K562 (cell line): ENCODE measurements at regions not wholly inside any gene's neighbourhood (a gene's known extent, or its start where the extent isn't known, plus 50 kb on each side); places are given as distances from the start of the nearest gene placed in this dataset.

Experiments
- BRCA1 ChIP-seq, 2 experiments: fragments of 450-650 bp in 1 of 2; sonication (generic) in 1 of 2; formaldehyde crosslinking in 1 of 2; IDR thresholded peaks; 2 replicates each; pipeline versions ENCODE4 v1.5.0 to v1.6.1; 2017 to 2020; ENCODE audit warnings: mild to moderate bottlenecking in 1 of 2, missing genetic modification reagents in 1 of 2
- E2F6 ChIP-seq, 2 experiments: IDR thresholded peaks; 2 replicates each; pipeline ENCODE4 v1.6.1; 2011; ENCODE audit warnings: borderline replicate concordance in 1 of 2, control low read depth in 1 of 2, low read depth in 1 of 2, low read length in 1 of 2, mild to moderate bottlenecking in 1 of 2, mixed read lengths in 1 of 2, moderate library complexity in 1 of 2; ENCODE audit not compliant: insufficient read depth in 1 of 2, insufficient read length in 1 of 2, poor library complexity in 1 of 2, severe bottlenecking in 1 of 2; ENCODE audit errors: extremely low read depth in 1 of 2
- GABPA ChIP-seq: fragments of 200-800 bp; sonication (Bioruptor generic); conservative IDR thresholded peaks from 2 replicates; pipeline ENCODE4 v1.6.1; 2016; ENCODE audit warnings: low read depth, missing genetic modification characterization, missing compliant biosample characterization
- GABPB1 ChIP-seq: sonication (generic); formaldehyde crosslinking; IDR thresholded peaks from 2 replicates; pipeline ENCODE4 v1.8.0; 2022; ENCODE audit warnings: mild to moderate bottlenecking, missing genetic modification reagents
- GATA2 ChIP-seq: sonication (generic); formaldehyde crosslinking; IDR thresholded peaks from 2 replicates; pipeline ENCODE4 v1.4.0; 2020; ENCODE audit warnings: mild to moderate bottlenecking, missing genetic modification reagents
- HMG20A ChIP-seq: fragments of 450-650 bp; formaldehyde crosslinking; conservative IDR thresholded peaks from 2 replicates; pipeline ENCODE4 v1.4.0; 2020; ENCODE audit warnings: mild to moderate bottlenecking, mixed read lengths
- ILF3 ChIP-seq: fragments of 450-650 bp; IDR thresholded peaks from 2 replicates; pipeline ENCODE4 v1.6.1; 2018; ENCODE audit warnings: antibody characterized with exemption, mild to moderate bottlenecking, moderate library complexity, borderline replicate concordance
- KDM2B ChIP-seq: fragments of 250-450 bp; sonication (Bioruptor Pico); IDR thresholded peaks from 2 replicates; pipeline ENCODE4 v1.8.0; 2021; ENCODE audit warnings: mild to moderate bottlenecking, moderate library complexity
- KLF16 ChIP-seq: IDR thresholded peaks from 2 replicates; pipeline ENCODE4 v1.6.1; 2016; ENCODE audit warnings: antibody characterized with exemption
- NR1H2 ChIP-seq: sonication (generic); formaldehyde crosslinking; IDR thresholded peaks from 2 replicates; pipeline ENCODE4 v1.4.0; 2020; ENCODE audit warnings: mild to moderate bottlenecking, missing genetic modification reagents
- SETDB1 ChIP-seq: IDR thresholded peaks from one replicate; pipeline ENCODE4 v1.6.1; 2012; ENCODE audit warnings: low read length, control low read depth, inconsistent platforms
- SIN3B ChIP-seq: fragments of 450-650 bp; IDR thresholded peaks from 2 replicates; pipeline ENCODE4 v1.6.1; 2017; ENCODE audit warnings: low read depth, mild to moderate bottlenecking, moderate library complexity
- SRSF7 ChIP-seq: fragments of 200-400 bp; formaldehyde crosslinking; optimal IDR thresholded peaks from 2 replicates; pipeline ENCODE3; 2017; ENCODE audit warnings: mild to moderate bottlenecking, low read depth, low read length
- XRCC4 ChIP-seq: IDR thresholded peaks from one replicate; pipeline ENCODE4 v1.6.1; 2011; ENCODE audit not compliant: insufficient read depth, insufficient read length; ENCODE audit errors: extremely low read depth
- ZFP91 ChIP-seq: sonication (generic); formaldehyde crosslinking; IDR thresholded peaks from 2 replicates; pipeline ENCODE4 v1.8.0; 2022; ENCODE audit warnings: mild to moderate bottlenecking, missing genetic modification reagents
- ZNF263 ChIP-seq: sonication (generic); formaldehyde crosslinking; IDR thresholded peaks from 2 replicates; pipeline ENCODE4 v1.8.0; 2022; ENCODE audit warnings: mild to moderate bottlenecking, missing genetic modification reagents, borderline replicate concordance
- TF ChIP-seq, protein P1 (sequence below): fragments of 450-650 bp; formaldehyde crosslinking; IDR thresholded peaks from 2 replicates; pipeline ENCODE4 v1.4.0; 2020; ENCODE audit warnings: mild to moderate bottlenecking
- TF ChIP-seq, protein P2 (sequence below), 2 experiments: fragments of 200-800 bp in 1 of 2; sonication (Bioruptor generic) in 1 of 2; sonication (generic) in 1 of 2; formaldehyde crosslinking in 1 of 2; IDR thresholded peaks in 1 of 2; conservative IDR thresholded peaks in 1 of 2; 2 replicates each; pipeline versions ENCODE4 v1.5.0 to v1.6.1; 2016 to 2020; ENCODE audit warnings: missing compliant biosample characterization in 1 of 2, missing genetic modification characterization in 1 of 2, missing genetic modification reagents in 1 of 2

DNA sequence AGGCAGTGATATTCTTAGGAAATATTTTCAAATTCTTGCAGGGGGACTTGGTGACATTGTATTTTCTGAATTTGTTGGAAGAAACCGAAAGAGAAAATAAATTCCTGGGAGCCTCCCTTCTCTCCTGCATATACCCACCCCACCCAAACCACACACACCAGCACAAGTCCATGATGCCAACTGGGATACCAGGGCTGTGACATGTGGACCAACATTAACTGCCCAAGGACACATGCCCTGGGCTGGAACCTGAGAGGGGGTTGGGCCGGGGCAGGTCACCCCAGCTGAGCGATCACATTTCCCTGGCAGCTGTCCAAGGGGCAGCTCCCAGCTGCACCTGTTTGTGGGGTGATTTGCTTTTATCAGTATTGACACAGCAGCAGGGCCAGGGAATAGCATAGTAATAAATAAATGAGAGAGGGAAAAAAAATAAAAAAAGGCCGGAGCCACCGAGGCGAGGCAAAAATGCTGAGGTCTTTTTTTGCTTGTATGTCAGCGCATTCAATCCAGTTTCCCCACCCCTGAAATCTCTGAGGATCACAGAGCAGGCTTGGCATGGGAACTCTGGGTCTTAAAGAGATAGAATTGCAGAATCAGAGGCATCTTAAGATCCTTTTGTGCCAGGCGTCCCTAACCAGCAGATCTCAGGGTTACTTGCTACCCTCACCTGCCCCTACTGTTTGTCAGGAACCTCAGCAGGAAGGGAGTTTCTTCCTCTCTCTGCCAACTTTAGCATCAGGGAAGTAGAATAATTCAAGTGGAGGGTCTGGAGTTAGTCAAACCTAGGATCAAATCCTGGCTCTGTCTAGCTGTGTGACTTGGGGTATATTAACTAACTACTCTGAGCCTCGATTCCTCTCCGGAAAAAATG, 66.5 kb upstream of the PIM1 start (continued):
- TF ChIP-seq XRCC4 (no peak), KDM2B (CRISPR knock-in tag) (no peak), ZNF263 (CRISPR knock-in tag) (no peak), ZFP91 (CRISPR knock-in tag) (no peak), E2F6 (IDR thresholded peaks at IDR 0.05; ENCODE audit: borderline replicate concordance in 1 of 2, extremely low read depth in 1 of 2, insufficient read depth in 1 of 2, insufficient read length in 1 of 2, low read depth in 1 of 2, low read length in 1 of 2, poor library complexity in 1 of 2, severe bottlenecking in 1 of 2) (peak in 1 of 2 experiments; percentile 39), GABPA (tag) (no peak; the same call in 1 of the 2 replicates), NR1H2 (CRISPR knock-in tag) (no peak), GATA2 (CRISPR knock-in tag) (peak; percentile 90), BRCA1 (IDR thresholded peaks at IDR 0.05) (no peak), BRCA1 (CRISPR knock-in tag; IDR thresholded peaks at IDR 0.05) (no peak), SETDB1 (no peak), KLF16 (peak; percentile 99), ILF3 (no peak), GABPB1 (peak; percentile 55; the same call in 1 of the 2 replicates), HMG20A (CRISPR knock-in tag) (peak; percentile 86), SIN3B (0 out of 2 replicates have a peak, but pooled peaks have one; percentile 35), SRSF7 (no peak)
- TF ChIP-seq, protein P1, sequence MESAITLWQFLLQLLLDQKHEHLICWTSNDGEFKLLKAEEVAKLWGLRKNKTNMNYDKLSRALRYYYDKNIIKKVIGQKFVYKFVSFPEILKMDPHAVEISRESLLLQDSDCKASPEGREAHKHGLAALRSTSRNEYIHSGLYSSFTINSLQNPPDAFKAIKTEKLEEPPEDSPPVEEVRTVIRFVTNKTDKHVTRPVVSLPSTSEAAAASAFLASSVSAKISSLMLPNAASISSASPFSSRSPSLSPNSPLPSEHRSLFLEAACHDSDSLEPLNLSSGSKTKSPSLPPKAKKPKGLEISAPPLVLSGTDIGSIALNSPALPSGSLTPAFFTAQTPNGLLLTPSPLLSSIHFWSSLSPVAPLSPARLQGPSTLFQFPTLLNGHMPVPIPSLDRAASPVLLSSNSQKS (CRISPR knock-in tag) = peak; percentile 55; the same call in 1 of the 2 replicates
- TF ChIP-seq, protein P2, sequence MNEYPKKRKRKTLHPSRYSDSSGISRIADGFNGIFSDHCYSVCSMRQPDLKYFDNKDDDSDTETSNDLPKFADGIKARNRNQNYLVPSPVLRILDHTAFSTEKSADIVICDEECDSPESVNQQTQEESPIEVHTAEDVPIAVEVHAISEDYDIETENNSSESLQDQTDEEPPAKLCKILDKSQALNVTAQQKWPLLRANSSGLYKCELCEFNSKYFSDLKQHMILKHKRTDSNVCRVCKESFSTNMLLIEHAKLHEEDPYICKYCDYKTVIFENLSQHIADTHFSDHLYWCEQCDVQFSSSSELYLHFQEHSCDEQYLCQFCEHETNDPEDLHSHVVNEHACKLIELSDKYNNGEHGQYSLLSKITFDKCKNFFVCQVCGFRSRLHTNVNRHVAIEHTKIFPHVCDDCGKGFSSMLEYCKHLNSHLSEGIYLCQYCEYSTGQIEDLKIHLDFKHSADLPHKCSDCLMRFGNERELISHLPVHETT (CRISPR knock-in tag; conservative IDR thresholded peaks at IDR 0.05 in 1 of 2, IDR thresholded peaks at IDR 0.05 in 1 of 2) = peak in 1 of 2 experiments; percentile 62; a peak in 2 of 4 replicates
